ENCODE measurements at regions not wholly inside any gene's neighbourhood (a gene's known extent, or its start where the extent isn't known, plus 50 kb on each side); places are given as distances from the start of the nearest gene placed in this dataset.

GRCh38 chr3:117117188-117117936 lies 407.8 kb downstream of the TUSC7 start:
- in situ Hi-C loops (cut with MboI; ENCODE audit: low sequenced_read_pairs), result no loop called here

- in situ Hi-C loops (cut with MboI; ENCODE audit: low sequenced_read_pairs), result no loop called here
Observed at GRCh38 chr3:117118604-117119003, 409.0 kb downstream of the TUSC7 start.

GRCh38 chr3:117120014-117120413 lies 410.4 kb downstream of the TUSC7 start:
- in situ Hi-C loops (cut with MboI; ENCODE audit: low sequenced_read_pairs), result no loop called here

GRCh38 chr3:117122609-117123008 lies 413.0 kb downstream of the TUSC7 start:
- in situ Hi-C loops (cut with MboI; ENCODE audit: low sequenced_read_pairs), result no loop called here

- in situ Hi-C loops (cut with MboI; ENCODE audit: low sequenced_read_pairs), result no loop called here
Observed at GRCh38 chr3:117126460-117126859, 416.9 kb downstream of the TUSC7 start.

- in situ Hi-C loops (cut with MboI; ENCODE audit: low sequenced_read_pairs), result no loop called here
Observed at GRCh38 chr3:117126946-117127546, 417.5 kb downstream of the TUSC7 start.

- in situ Hi-C loops (cut with MboI; ENCODE audit: low sequenced_read_pairs), result no loop called here
Observed at GRCh38 chr3:117128133-117128532, 418.6 kb downstream of the TUSC7 start.

GRCh38 chr3:117128872-117129271 lies 419.3 kb downstream of the TUSC7 start:
- in situ Hi-C loops (cut with MboI; ENCODE audit: low sequenced_read_pairs), result no loop called here

- in situ Hi-C loops (cut with MboI; ENCODE audit: low sequenced_read_pairs), result no loop called here
Observed at GRCh38 chr3:117129516-117129915, 419.9 kb downstream of the TUSC7 start.

GRCh38 chr3:117130222-117130621 lies 420.6 kb downstream of the TUSC7 start:
- in situ Hi-C loops (cut with MboI; ENCODE audit: low sequenced_read_pairs), result no loop called here

GRCh38 chr3:117131259-117131658 lies 421.7 kb downstream of the TUSC7 start:
- in situ Hi-C loops (cut with MboI; ENCODE audit: low sequenced_read_pairs), result no loop called here

- in situ Hi-C loops (cut with MboI; ENCODE audit: low sequenced_read_pairs), result no loop called here
Observed at GRCh38 chr3:117133066-117133465, 423.5 kb downstream of the TUSC7 start.

GRCh38 chr3:117135207-117135606 lies 425.6 kb downstream of the TUSC7 start:
- in situ Hi-C loops (cut with MboI; ENCODE audit: low sequenced_read_pairs), result no loop called here

- in situ Hi-C loops (cut with MboI; ENCODE audit: low sequenced_read_pairs), result no loop called here
Observed at GRCh38 chr3:117136003-117136402, 426.4 kb downstream of the TUSC7 start.

- in situ Hi-C loops (cut with MboI; ENCODE audit: low sequenced_read_pairs), result no loop called here
Observed at GRCh38 chr3:117137065-117137464, 427.5 kb downstream of the TUSC7 start.

GRCh38 chr3:117139681-117140080 lies 430.1 kb downstream of the TUSC7 start:
- in situ Hi-C loops (cut with MboI; ENCODE audit: low sequenced_read_pairs), result no loop called here

GRCh38 chr3:117141812-117142211 lies 432.2 kb downstream of the TUSC7 start:
- in situ Hi-C loops (cut with MboI; ENCODE audit: low sequenced_read_pairs), result no loop called here

- in situ Hi-C loops (cut with MboI; ENCODE audit: low sequenced_read_pairs), result no loop called here
Observed at GRCh38 chr3:117144853-117145252, 435.3 kb downstream of the TUSC7 start.

- in situ Hi-C loops (cut with MboI; ENCODE audit: low sequenced_read_pairs), result no loop called here
Observed at GRCh38 chr3:117145677-117146076, 436.1 kb downstream of the TUSC7 start.

- in situ Hi-C loops (cut with MboI; ENCODE audit: low sequenced_read_pairs), result no loop called here
Observed at GRCh38 chr3:117146571-117146970, 437.0 kb downstream of the TUSC7 start.

GRCh38 chr3:117149584-117149983 lies 440.0 kb downstream of the TUSC7 start:
- in situ Hi-C loops (cut with MboI; ENCODE audit: low sequenced_read_pairs), result no loop called here

GRCh38 chr3:117150628-117151027 lies 441.0 kb downstream of the TUSC7 start:
- in situ Hi-C loops (cut with MboI; ENCODE audit: low sequenced_read_pairs), result no loop called here

GRCh38 chr3:117160176-117160575 lies 450.6 kb downstream of the TUSC7 start:
- in situ Hi-C loops (cut with MboI; ENCODE audit: low sequenced_read_pairs), result no loop called here
